ENCODE measurements at regions not wholly inside any gene's neighbourhood (a gene's known extent, or its start where the extent isn't known, plus 50 kb on each side); places are given as distances from the start of the nearest gene placed in this dataset.

- TF ChIP-seq CTCF (IDR thresholded peaks at IDR 0.05; ENCODE audit: insufficient read depth, low read length, poor library complexity, severe bottlenecking), result no peak
- TF ChIP-seq EZH2phosphoT487 (conservative IDR thresholded peaks at IDR 0.05; ENCODE audit: low read length), result no peak
Measured at GRCh38 chr15:47066392-47066791, 650.9 kb upstream of the SEMA6D start.

All from SU-DHL-6 (cell line).